Iris pigment epithelial cell (primary cell): ENCODE measurements at regions not wholly inside any gene's neighbourhood (a gene's known extent, or its start where the extent isn't known, plus 50 kb on each side); places are given as distances from the start of the nearest gene placed in this dataset.
"Not testable (repeated sequence)": the region's sequence is repeated elsewhere in the genome, so short reads cannot be mapped to it uniquely, and the experiment has no call there.

Experiments
- DNase-seq: peaks from one replicate; pipeline ENCODE4 v3.0.0-alpha.2; 2011; ENCODE audit warnings: low read depth

GRCh38 chr9:40906879-40907278 lies 221.6 kb downstream of the FOXD4L6 start:
- DNase-seq: not testable (repeated sequence)

DNA sequence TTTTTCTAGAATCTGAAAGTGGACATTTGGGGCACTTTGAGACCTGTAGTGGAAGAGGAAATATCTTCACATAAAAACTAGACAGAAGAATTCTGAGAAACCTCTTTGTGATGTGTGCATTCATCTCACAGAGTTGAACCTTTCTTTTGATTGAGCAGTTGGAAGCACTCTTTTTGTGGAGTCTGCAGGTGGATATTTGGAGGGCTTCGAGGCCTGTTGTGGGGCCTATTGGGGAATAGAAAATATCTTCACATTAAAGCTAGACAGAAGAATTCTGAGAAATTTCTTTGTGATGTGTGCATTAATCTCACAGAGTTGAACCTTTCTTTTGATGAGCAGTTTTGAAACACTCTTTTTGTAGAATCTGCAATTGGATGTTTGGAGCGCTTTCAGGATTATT lies 236.2 kb downstream of the FOXD4L6 start:
- not testable (repeated sequence) for DNase-seq

- DNase-seq: not testable (repeated sequence)
Observed at GRCh38 chr9:40885858-40886257, 242.6 kb downstream of the FOXD4L6 start.

- not testable (repeated sequence) for DNase-seq
Observed at GRCh38 chr9:40884902-40885490, 243.5 kb downstream of the FOXD4L6 start.

DNA sequence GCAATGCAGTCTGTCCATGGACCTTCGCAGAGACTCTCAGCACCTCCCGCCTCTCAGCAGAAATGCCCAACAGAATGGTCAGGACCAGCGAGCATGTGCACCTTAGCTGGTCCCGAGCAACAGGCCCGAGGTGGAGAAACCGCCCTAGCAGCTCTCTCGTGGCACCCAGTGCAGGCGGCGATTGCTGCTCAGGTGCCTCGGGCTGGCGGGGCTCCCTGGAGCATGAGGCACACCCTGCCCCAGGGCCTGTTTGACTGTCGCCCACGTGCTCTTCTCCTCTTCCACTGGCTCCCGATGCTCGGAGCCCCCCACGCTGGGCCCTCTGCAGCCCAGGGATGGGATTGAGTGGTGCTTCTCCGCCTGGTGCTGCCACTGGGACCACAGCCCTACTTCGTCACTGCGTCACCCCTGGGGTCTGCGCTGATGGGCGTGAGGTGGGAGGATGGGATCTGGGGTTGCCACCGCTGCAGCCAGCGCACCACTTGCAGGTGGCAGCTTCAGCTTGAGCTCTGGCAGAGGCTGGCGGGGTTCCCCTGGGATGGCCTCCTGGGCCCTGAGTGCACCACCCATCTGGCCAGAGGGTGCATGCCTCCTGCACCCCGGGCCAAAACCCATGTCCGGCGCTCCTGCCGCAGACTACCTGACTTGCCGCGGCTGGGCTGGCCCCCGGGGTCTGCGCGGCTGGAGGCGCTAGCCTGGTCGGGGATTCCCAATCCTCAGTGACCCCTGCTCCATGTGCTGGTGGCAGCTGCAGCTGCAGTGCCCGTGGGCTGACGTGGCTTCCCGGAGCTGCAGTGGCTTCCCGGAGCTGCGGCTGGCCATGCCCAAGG lies 244.2 kb downstream of the FOXD4L6 start:
- no peak for DNase-seq

- not testable (repeated sequence) for DNase-seq
Observed at GRCh38 chr9:40883423-40884071, 244.9 kb downstream of the FOXD4L6 start.

DNA sequence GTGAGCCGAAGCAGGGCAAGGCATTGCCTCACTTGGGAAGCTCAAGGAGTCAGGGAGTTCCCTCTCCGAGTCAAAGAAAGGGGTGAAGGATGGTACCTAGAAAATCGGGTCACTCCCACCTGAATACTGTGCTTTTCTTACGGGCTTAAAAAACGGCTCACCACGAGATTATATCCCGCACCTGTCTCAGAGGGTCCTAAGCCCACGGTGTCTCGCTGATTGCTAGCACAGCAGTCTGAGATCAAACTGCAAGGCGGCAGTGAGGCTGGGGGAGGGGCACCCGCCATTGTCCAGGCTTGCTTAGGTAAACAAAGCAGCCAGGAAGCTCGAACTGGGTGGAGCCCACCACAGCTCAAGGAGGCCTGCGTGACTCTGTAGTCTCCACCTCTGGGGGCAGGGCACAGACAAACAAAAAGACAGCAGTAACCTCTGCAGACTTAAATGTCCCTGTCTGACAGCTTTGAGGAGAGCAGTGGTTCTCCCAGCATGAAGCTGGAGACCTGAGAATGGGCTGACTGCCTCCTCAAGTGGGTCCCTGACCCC lies 254.7 kb downstream of the FOXD4L6 start:
- DNase-seq: not testable (repeated sequence)

GRCh38 chr9:40868437-40868836 lies 260.0 kb downstream of the FOXD4L6 start:
- not testable (repeated sequence) for DNase-seq
